AG09319 (cell line): ENCODE measurements at regions not wholly inside any gene's neighbourhood (a gene's known extent, or its start where the extent isn't known, plus 50 kb on each side); places are given as distances from the start of the nearest gene placed in this dataset.

Source experiments
- DNase-seq: peaks from one replicate; pipeline ENCODE4 v3.0.0-alpha.2; 2010; ENCODE audit warnings: low read depth; ENCODE audit errors: extremely low read depth
- CTCF ChIP-seq: IDR thresholded peaks from 2 replicates; pipeline ENCODE4 v1.5.1; 2011; ENCODE audit warnings: low read depth, mild to moderate bottlenecking, inconsistent platforms, low read length, moderate library complexity

GRCh38 chr18:61713502-61713901 is 179.3 kb downstream of the RNF152 start:
- TF ChIP-seq CTCF = no peak

GRCh38 chr18:61710082-61710620 is 182.7 kb downstream of the RNF152 start:
- no peak for DNase-seq
- TF ChIP-seq CTCF = no peak

More at GRCh38 chr18:61713502-61713901, 179.3 kb downstream of the RNF152 start:
- DNase-seq = no peak

- no peak for TF ChIP-seq CTCF
- no peak for DNase-seq
These were observed 186.4 kb downstream of the RNF152 start for GRCh38 chr18:61706276-61706915.

- no peak for TF ChIP-seq CTCF
- DNase-seq = peak; percentile 86
These were observed 189.3 kb downstream of the RNF152 start for GRCh38 chr18:61703508-61703907.

GRCh38 chr18:61702007-61702406 is 190.8 kb downstream of the RNF152 start:
- no peak for TF ChIP-seq CTCF
- peak; percentile 15 for DNase-seq

- TF ChIP-seq CTCF = no peak
- DNase-seq = no peak
These were observed 193.3 kb downstream of the RNF152 start for GRCh38 chr18:61699397-61700110.

- no peak for TF ChIP-seq CTCF
- no peak for DNase-seq
These were observed 195.4 kb downstream of the RNF152 start for GRCh38 chr18:61697306-61697909.
